Panc1 (cell line): ENCODE measurements at regions not wholly inside any gene's neighbourhood (a gene's known extent, or its start where the extent isn't known, plus 50 kb on each side); places are given as distances from the start of the nearest gene placed in this dataset.

Experiments
- CTCF ChIP-seq: fragments of 450-650 bp; IDR thresholded peaks from 2 replicates; pipeline ENCODE4 v1.5.1; 2017; ENCODE audit warnings: mild to moderate bottlenecking
- POLR2AphosphoS5 ChIP-seq: IDR thresholded peaks from 2 replicates; pipeline ENCODE4 v1.6.1; 2012; ENCODE audit warnings: mild to moderate bottlenecking, low read depth, low read length, moderate library complexity
- REST ChIP-seq, 2 experiments: IDR thresholded peaks; 2 replicates each; pipeline ENCODE4 v1.6.1; 2011 to 2012; ENCODE audit warnings: low read depth in 2 of 2, control low read depth in 1 of 2, low read length in 1 of 2, mild to moderate bottlenecking in 1 of 2, moderate library complexity in 1 of 2; ENCODE audit not compliant: insufficient read depth in 1 of 2

GRCh38 chr12:67568055-67568454 lies 80.5 kb upstream of the DYRK2 start:
- no peak for TF ChIP-seq CTCF
- TF ChIP-seq REST (IDR thresholded peaks at IDR 0.05; ENCODE audit: insufficient read depth in 1 of 2, low read depth in 2 of 2, low read length in 1 of 2) = no peak
- no peak for TF ChIP-seq POLR2AphosphoS5
